PC-3 (cell line): ENCODE measurements at regions not wholly inside any gene's neighbourhood (a gene's known extent, or its start where the extent isn't known, plus 50 kb on each side); places are given as distances from the start of the nearest gene placed in this dataset.

Experiments used
- EZH2 ChIP-seq: fragments of 300-600 bp; sonication (generic); IDR thresholded peaks from one replicate; pipeline ENCODE4 v1.6.1; 2017; ENCODE audit warnings: antibody characterized with exemption, mild to moderate bottlenecking, low read length; ENCODE audit not compliant: unreplicated experiment
- TF ChIP-seq, protein P1 (sequence below): fragments of 300-600 bp; sonication (generic); conservative IDR thresholded peaks from 2 replicates; pipeline ENCODE4 v1.5.1; 2017; ENCODE audit warnings: antibody characterized with exemption, low read depth, mild to moderate bottlenecking, low read length

DNA sequence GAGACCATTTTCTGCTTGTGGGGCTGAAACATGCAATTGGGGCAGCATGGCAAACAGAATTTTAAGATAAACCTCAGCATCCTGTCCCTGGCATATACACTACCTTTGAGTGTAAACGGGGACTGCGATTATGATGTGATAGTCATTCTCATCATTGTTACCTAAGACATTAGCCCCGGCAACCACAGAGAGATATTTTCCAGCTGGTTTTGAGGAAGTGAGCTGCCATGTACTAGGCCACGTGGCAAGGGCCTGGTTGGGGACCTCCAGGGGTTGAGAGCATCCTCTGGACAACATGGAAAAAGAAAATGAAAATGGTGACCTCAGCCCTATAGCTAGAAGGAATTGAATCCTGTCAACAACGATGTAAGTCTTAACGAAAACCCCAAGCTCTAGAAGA lies 623.6 kb upstream of the CDH18 start:
- TF ChIP-seq, protein P1, sequence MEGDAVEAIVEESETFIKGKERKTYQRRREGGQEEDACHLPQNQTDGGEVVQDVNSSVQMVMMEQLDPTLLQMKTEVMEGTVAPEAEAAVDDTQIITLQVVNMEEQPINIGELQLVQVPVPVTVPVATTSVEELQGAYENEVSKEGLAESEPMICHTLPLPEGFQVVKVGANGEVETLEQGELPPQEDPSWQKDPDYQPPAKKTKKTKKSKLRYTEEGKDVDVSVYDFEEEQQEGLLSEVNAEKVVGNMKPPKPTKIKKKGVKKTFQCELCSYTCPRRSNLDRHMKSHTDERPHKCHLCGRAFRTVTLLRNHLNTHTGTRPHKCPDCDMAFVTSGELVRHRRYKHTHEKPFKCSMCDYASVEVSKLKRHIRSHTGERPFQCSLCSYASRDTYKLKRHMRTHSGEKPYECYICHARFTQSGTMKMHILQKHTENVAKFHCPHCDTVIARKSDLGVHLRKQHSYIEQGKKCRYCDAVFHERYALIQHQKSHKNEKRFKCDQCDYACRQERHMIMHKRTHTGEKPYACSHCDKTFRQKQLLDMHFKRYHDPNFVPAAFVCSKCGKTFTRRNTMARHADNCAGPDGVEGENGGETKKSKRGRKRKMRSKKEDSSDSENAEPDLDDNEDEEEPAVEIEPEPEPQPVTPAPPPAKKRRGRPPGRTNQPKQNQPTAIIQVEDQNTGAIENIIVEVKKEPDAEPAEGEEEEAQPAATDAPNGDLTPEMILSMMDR, result no peak
- TF ChIP-seq EZH2, result no peak
